ENCODE measurements at regions not wholly inside any gene's neighbourhood (a gene's known extent, or its start where the extent isn't known, plus 50 kb on each side); places are given as distances from the start of the nearest gene placed in this dataset.

DNA sequence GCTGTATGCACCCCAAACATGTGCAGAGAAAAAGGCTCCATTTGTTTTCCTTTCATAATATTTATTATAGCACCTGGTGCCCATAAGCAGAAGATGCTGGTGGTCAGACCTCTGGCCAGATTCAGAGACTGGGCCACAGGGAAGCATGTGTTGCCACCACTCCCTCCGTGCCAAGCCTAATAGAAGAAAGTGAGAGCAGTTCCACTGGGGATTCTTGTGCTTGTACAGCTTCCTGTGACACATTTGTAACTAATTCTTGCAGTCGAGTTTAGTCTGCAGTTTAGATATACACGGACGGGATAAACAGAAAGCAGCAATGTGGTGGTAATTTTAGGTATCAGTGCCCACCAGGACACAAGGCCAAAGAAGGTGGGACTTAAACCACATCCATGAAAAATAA, 135.4 kb upstream of the PIEZO2 start:
- no peak overlapping the region for H3K4me3 ChIP-seq (ENCODE audit: low read depth in 2 of 2, low read length in 1 of 2)
- H4K20me1 ChIP-seq (ENCODE audit: insufficient read depth), result no peaks in the 10 kb centered on the region
- TF ChIP-seq TCF12 (IDR thresholded peaks at IDR 0.05), result no peak
- no peak for TF ChIP-seq GATA2 (CRISPR knock-in tag; IDR thresholded peaks at IDR 0.05)
- no peak for TF ChIP-seq EP300 (IDR thresholded peaks at IDR 0.05; ENCODE audit: borderline replicate concordance in 1 of 2, low read depth in 1 of 2, low read length in 1 of 2)
- TF ChIP-seq ELF1 (IDR thresholded peaks at IDR 0.05), result no peak
- TF ChIP-seq, protein P1, sequence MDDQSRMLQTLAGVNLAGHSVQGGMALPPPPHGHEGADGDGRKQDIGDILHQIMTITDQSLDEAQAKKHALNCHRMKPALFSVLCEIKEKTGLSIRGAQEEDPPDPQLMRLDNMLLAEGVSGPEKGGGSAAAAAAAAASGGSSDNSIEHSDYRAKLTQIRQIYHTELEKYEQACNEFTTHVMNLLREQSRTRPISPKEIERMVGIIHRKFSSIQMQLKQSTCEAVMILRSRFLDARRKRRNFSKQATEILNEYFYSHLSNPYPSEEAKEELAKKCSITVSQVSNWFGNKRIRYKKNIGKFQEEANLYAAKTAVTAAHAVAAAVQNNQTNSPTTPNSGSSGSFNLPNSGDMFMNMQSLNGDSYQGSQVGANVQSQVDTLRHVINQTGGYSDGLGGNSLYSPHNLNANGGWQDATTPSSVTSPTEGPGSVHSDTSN (IDR thresholded peaks at IDR 0.05), result no peak
- TF ChIP-seq TAF1 (IDR thresholded peaks at IDR 0.05; ENCODE audit: borderline replicate concordance, low read depth, low read length), result no peak
- DNase-seq, result no peak
- no peaks in the 10 kb centered on the region for H3K4me1 ChIP-seq (ENCODE audit: control insufficient read depth in 1 of 2, insufficient read depth in 2 of 2, low read depth in 1 of 2, low read length in 1 of 2)
- H3K9me3 ChIP-seq, result no peaks in the 10 kb centered on the region
- H3F3A ChIP-seq (replicated peaks; ENCODE audit: insufficient read depth), result no peaks in the 10 kb centered on the region
- no peaks in the 10 kb centered on the region for H3K36me3 ChIP-seq (replicated peaks in 1 of 2; ENCODE audit: control insufficient read depth in 1 of 2, insufficient read depth in 2 of 2, low read length in 1 of 2)
- H3K9ac ChIP-seq, result no peak overlapping the region
- H3K9me2 ChIP-seq, result no peaks in the 10 kb centered on the region
- no peak overlapping the region for H2AFZ ChIP-seq (ENCODE audit: low read depth)
- peaks cover 24% of the 10 kb centered on the region for H3K27me3 ChIP-seq (ENCODE audit: insufficient read depth)
- H3K79me2 ChIP-seq (ENCODE audit: insufficient read depth), result no peaks in the 10 kb centered on the region
- no peak overlapping the region for H3K4me2 ChIP-seq
- WGBS (ENCODE audit: low lambda C conversion rate), result 23% methylated on average over 4 of the region's 4 CpGs
- H3K27ac ChIP-seq (ENCODE audit: low read depth in 2 of 2, low read length in 1 of 2), result no peak overlapping the region
- POLR2A ChIA-PET, result no interaction called here
- CTCF ChIA-PET, result no interaction called here

DNA sequence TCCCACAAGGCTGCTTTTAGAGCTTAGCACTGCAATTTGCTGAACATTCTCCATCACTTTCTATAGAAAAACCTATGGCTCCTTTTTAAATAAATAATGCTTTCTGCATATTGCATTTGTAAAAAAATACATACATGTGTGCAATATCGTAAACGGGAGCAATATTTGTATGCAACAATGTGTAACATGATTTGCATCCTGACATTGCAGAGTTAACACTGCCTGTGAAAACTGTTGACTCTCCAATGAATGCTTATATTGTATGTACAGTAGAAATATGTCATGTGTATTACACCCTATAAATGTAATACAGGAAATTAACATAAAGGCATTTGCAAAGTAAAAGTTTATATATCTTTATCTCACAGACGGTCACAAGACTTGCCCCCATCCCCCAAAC, 135.0 kb upstream of the PIEZO2 start:
- no peaks in the 10 kb centered on the region for H3K4me1 ChIP-seq (ENCODE audit: control insufficient read depth in 1 of 2, insufficient read depth in 2 of 2, low read depth in 1 of 2, low read length in 1 of 2)
- H3K79me2 ChIP-seq (ENCODE audit: insufficient read depth), result no peaks in the 10 kb centered on the region
- H2AFZ ChIP-seq (ENCODE audit: low read depth), result no peak overlapping the region
- no peak overlapping the region for H3K4me2 ChIP-seq
- H3K9me2 ChIP-seq, result no peaks in the 10 kb centered on the region
- TF ChIP-seq POLR2AphosphoS5 (IDR thresholded peaks at IDR 0.05; ENCODE audit: low read depth, low read length) (no peak), RXRA (IDR thresholded peaks at IDR 0.05; ENCODE audit: borderline replicate concordance, low read depth) (no peak), NFIC (IDR thresholded peaks at IDR 0.05; ENCODE audit: borderline replicate concordance) (no peak), FOXJ3 (CRISPR knock-in tag; IDR thresholded peaks at IDR 0.05) (no peak)
- H3K27ac ChIP-seq (ENCODE audit: low read depth in 2 of 2, low read length in 1 of 2), result no peak overlapping the region
- no peak overlapping the region for H3K9ac ChIP-seq
- peaks cover 21% of the 10 kb centered on the region; the same call in 1 of the 2 replicates for H3K27me3 ChIP-seq (ENCODE audit: insufficient read depth)
- no peaks in the 10 kb centered on the region for H3K36me3 ChIP-seq (replicated peaks in 1 of 2; ENCODE audit: control insufficient read depth in 1 of 2, insufficient read depth in 2 of 2, low read length in 1 of 2)
- POLR2A ChIA-PET, result no interaction called here
- no peak overlapping the region for H3K4me3 ChIP-seq (ENCODE audit: low read depth in 2 of 2, low read length in 1 of 2)
- 31% methylated on average over 3 of the region's 3 CpGs for WGBS (ENCODE audit: low lambda C conversion rate)
- DNase-seq, result no peak
- H3F3A ChIP-seq (replicated peaks; ENCODE audit: insufficient read depth), result no peaks in the 10 kb centered on the region
- H3K9me3 ChIP-seq, result no peaks in the 10 kb centered on the region
- CTCF ChIA-PET, result no interaction called here
- H4K20me1 ChIP-seq (ENCODE audit: insufficient read depth), result no peaks in the 10 kb centered on the region

DNA sequence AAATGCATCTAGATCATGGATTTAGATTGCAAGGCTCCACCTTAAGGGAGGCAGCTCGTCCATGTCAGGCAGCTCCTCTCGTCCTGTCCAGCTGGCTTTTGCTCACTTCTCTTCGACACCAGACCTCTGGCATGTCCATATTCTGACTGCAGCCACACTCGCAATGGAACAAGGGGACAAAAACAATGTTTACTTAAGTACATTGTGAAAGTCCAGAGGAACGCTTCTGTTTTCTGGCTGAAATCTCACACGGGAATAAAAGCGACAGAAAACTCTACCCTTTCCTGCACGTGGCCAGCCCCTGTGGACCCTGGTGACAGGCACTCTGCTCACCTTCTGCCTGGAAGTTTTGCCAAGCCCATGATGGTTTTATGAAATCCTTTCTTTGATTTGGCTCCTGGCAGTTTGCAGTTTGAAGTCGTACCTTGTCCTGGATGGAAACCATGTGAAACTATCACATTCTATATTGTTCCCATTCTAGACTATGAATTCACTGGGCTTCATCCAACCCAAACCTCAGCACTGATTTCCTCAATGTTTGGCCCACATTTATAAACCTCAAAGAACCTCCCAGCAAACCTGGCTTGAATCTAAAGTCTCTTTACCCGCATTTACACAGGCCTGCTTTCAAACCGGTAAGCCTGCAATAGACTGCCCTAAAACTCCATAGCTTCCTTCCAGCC, 134.3 kb upstream of the PIEZO2 start:
- CTCF ChIA-PET, result interaction anchor here (0.6 to 0.8 kb wide), 2 partner anchors 27 to 104 kb away, joined by 3 read pairs; no protein-coding TSS in a partner anchor
- no peak for DNase-seq
- H3K27me3 ChIP-seq (ENCODE audit: insufficient read depth), result peaks cover 21% of the 10 kb centered on the region; the same call in 1 of the 2 replicates
- H3K9ac ChIP-seq, result no peak overlapping the region
- 44% methylated on average over 11 of the region's 11 CpGs for WGBS (ENCODE audit: low lambda C conversion rate)
- H3K79me2 ChIP-seq (ENCODE audit: insufficient read depth), result no peaks in the 10 kb centered on the region
- H3K9me2 ChIP-seq, result no peaks in the 10 kb centered on the region
- no peak overlapping the region for H3K27ac ChIP-seq (ENCODE audit: low read depth in 2 of 2, low read length in 1 of 2)
- H2AFZ ChIP-seq (ENCODE audit: low read depth), result no peak overlapping the region
- H3K4me2 ChIP-seq, result no peak overlapping the region
- POLR2A ChIA-PET, result no interaction called here
- no peaks in the 10 kb centered on the region for H3K9me3 ChIP-seq
- no peaks in the 10 kb centered on the region for H3K4me1 ChIP-seq (ENCODE audit: control insufficient read depth in 1 of 2, insufficient read depth in 2 of 2, low read depth in 1 of 2, low read length in 1 of 2)
- H3K36me3 ChIP-seq (replicated peaks in 1 of 2; ENCODE audit: control insufficient read depth in 1 of 2, insufficient read depth in 2 of 2, low read length in 1 of 2), result no peaks in the 10 kb centered on the region
- H3F3A ChIP-seq (replicated peaks; ENCODE audit: insufficient read depth), result no peaks in the 10 kb centered on the region
- H3K4me3 ChIP-seq (ENCODE audit: low read depth in 2 of 2, low read length in 1 of 2), result no peak overlapping the region
- no peaks in the 10 kb centered on the region for H4K20me1 ChIP-seq (ENCODE audit: insufficient read depth)
- no peak for TF ChIP-seq USF1 (IDR thresholded peaks at IDR 0.05; ENCODE audit: borderline replicate concordance, low read depth)
- TF ChIP-seq RXRA (IDR thresholded peaks at IDR 0.05; ENCODE audit: borderline replicate concordance, low read depth), result no peak
- no peak for TF ChIP-seq SMC3 (IDR thresholded peaks at IDR 0.05; ENCODE audit: low read depth, low read length)
- TF ChIP-seq MXI1 (IDR thresholded peaks at IDR 0.05; ENCODE audit: low read depth, low read length), result no peak
- TF ChIP-seq, protein P2, sequence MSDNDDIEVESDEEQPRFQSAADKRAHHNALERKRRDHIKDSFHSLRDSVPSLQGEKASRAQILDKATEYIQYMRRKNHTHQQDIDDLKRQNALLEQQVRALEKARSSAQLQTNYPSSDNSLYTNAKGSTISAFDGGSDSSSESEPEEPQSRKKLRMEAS (IDR thresholded peaks at IDR 0.05; ENCODE audit: low read depth), result no peak
- no peak for TF ChIP-seq NRF1 (IDR thresholded peaks at IDR 0.05; ENCODE audit: low read depth, low read length)
- no peak for TF ChIP-seq ELF1 (IDR thresholded peaks at IDR 0.05)
- no peak for TF ChIP-seq ZBTB33 (IDR thresholded peaks at IDR 0.05; ENCODE audit: borderline replicate concordance, low read depth)
- TF ChIP-seq JUND (IDR thresholded peaks at IDR 0.05), result no peak
- TF ChIP-seq YY1 (IDR thresholded peaks at IDR 0.05; ENCODE audit: low read depth), result no peak
